ENCODE measurements at regions not wholly inside any gene's neighbourhood (a gene's known extent, or its start where the extent isn't known, plus 50 kb on each side); places are given as distances from the start of the nearest gene placed in this dataset.

DNA sequence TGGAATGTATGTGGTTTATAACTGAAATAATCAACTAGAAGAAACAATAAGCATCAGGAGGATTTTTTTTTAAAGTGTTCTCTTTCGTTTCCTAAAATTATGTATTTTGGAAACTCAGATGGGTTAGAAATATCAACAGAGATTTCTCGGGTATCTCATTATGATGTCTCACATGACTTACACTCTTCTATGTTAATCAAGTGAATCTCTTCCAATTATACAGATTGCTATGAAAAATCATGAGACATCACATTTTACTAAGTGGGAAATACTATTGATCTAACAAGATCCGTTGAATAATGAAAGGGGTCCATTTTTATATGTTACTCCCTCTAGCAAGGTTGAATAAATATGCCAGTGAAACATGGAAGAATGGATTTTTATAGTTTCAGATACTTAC lies 54.7 kb upstream of the NRIP1 start:
- no peak for DNase-seq (ENCODE audit: low spot score)
- H3K4me3 ChIP-seq: no peak overlapping the region
- TF ChIP-seq CTCF (IDR thresholded peaks at IDR 0.05): no peak
- H3K27ac ChIP-seq: no peak overlapping the region

- no peak for TF ChIP-seq CTCF (IDR thresholded peaks at IDR 0.05)
- no peak for DNase-seq (ENCODE audit: low spot score)
- Histone ChIP-seq H3K4me3 (peak overlapping the region; percentile 37), H3K27ac (peak overlapping the region; percentile 33 to 79)
Observed at GRCh38 chr21:15121097-15121654, 56.4 kb upstream of the NRIP1 start.

- no peak for DNase-seq (ENCODE audit: low spot score)
- peak overlapping the region; percentile 33 to 79 for H3K27ac ChIP-seq
- TF ChIP-seq CTCF (IDR thresholded peaks at IDR 0.05): no peak
- H3K4me3 ChIP-seq: peak overlapping the region; percentile 37
Observed at GRCh38 chr21:15121655-15122120, 56.9 kb upstream of the NRIP1 start.

DNA sequence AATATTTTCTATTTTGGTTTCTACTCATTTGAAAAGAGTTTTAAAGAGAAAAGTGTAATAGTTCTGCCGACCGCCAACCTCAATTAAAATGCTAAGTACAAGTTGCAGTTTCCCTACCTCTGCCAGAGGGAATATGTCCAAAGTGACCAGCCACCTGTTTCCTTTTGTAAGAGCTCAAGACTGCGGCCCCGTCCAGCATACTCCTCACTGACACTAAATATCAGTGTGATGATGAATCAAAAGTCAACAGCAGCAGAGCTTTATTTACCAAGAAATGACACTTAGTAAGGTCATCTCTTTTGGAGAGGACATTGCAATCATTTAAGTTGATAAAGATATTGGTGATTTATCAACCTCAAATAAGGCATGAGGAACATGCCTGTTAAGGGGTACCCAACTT lies 57.4 kb upstream of the NRIP1 start:
- no peak for DNase-seq (ENCODE audit: low spot score)
- peak overlapping the region; percentile 33 to 79 for H3K27ac ChIP-seq
- no peak overlapping the region for H3K4me3 ChIP-seq
- TF ChIP-seq CTCF (IDR thresholded peaks at IDR 0.05): no peak

DNA sequence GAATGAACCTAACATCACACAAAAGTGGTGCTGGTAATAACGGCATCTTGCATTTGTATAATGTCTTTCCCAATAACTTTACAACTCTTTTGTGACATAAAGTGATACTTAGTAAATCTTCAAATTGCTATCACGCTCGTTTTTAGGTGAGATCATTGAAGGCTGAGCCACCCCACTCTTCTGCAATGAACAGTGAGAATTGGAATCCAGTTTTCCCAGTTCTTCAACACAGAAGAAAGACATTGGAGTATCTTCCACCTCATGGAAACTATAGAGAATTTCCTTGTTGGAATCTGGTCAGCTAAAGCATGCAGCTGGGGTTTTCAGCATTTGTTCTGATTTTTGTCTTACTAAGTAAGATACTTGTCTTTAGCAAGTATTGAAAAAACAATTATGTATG lies 59.9 kb upstream of the NRIP1 start:
- DNase-seq (ENCODE audit: low spot score): no peak

DNA sequence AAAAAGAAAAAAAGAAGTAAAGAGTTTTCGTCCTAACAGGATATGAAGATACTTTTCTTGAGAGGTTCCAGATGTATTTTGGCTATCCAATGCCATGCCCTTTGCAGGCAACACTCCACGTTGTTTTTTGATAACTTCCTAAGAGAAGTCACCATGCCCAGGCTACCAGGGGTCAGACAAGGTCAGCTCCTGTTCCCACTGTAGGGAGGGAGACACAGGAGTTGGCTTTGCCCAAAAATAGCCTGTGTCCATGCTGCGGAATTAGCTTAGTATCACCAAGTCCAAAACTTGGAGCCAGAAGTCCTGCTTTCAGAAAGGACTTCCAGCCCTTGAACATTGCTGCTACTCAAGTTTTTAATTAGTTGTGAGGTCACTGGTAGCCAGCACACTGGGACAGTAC lies 62.1 kb upstream of the NRIP1 start:
- TF ChIP-seq CTCF (IDR thresholded peaks at IDR 0.05): no peak
- no peak for DNase-seq (ENCODE audit: low spot score)
- Histone ChIP-seq H3K4me3 (no peak overlapping the region), H3K27ac (peak overlapping the region in 1 of 2 donors; percentile 1)

More for the DNA sequence above, 59.9 kb upstream of the NRIP1 start:
- no peak for TF ChIP-seq CTCF (IDR thresholded peaks at IDR 0.05)
- H3K4me3 ChIP-seq: no peak overlapping the region
- H3K27ac ChIP-seq: no peak overlapping the region

GRCh38 chr21:15127437-15127836 lies 62.6 kb upstream of the NRIP1 start:
- H3K4me3 ChIP-seq: no peak overlapping the region
- peak overlapping the region in 1 of 2 donors; percentile 1 for H3K27ac ChIP-seq
- no peak for TF ChIP-seq CTCF (IDR thresholded peaks at IDR 0.05)
- no peak for DNase-seq (ENCODE audit: low spot score)

Data from coronary artery (tissue), 2 donors.